Vagina (tissue), 2 donors: ENCODE measurements at regions not wholly inside any gene's neighbourhood (a gene's known extent, or its start where the extent isn't known, plus 50 kb on each side); places are given as distances from the start of the nearest gene placed in this dataset.

ENCODE experiments used
- DNase-seq, 2 donors: peaks; one replicate each; pipeline ENCODE4 v3.0.0-alpha.2; 2017; ENCODE audit errors: extremely low spot score in 2 of 2
- H3K27ac ChIP-seq: fragments of 200-600 bp; sonication (generic); one replicate; pipeline ENCODE4 v1.5.1; 2019
- H3K27me3 ChIP-seq: fragments of 200-600 bp; sonication (generic); one replicate; pipeline ENCODE4 v1.5.1; 2019
- H3K36me3 ChIP-seq, 2 donors: fragments of 200-600 bp; sonication (generic); one replicate each; pipeline ENCODE4 v1.5.1; 2017 to 2019
- H3K4me1 ChIP-seq: fragments of 200-600 bp; sonication (generic); one replicate; pipeline ENCODE4 v1.5.1; 2019
- H3K4me3 ChIP-seq, 2 donors: fragments of 200-600 bp; sonication (generic); 1 replicate in 1 of 2; 2 replicates in 1 of 2; pipeline ENCODE4 v1.5.1; 2016 to 2019
- H3K9me3 ChIP-seq: fragments of 200-600 bp; sonication (generic); one replicate; pipeline ENCODE4 v1.5.1; 2019
- POLR2A ChIP-seq, 2 donors: fragments of 450-650 bp; IDR thresholded peaks; one replicate each; pipeline ENCODE4 v1.6.1; 2017; ENCODE audit warnings: antibody characterized with exemption in 2 of 2, mild to moderate bottlenecking in 2 of 2, moderate library complexity in 2 of 2
- POLR2AphosphoS5 ChIP-seq, 2 donors: sonication (generic); formaldehyde crosslinking; IDR thresholded peaks; one replicate each; pipeline ENCODE4 v1.9.0; 2017; ENCODE audit warnings: antibody characterized with exemption in 2 of 2, mild to moderate bottlenecking in 2 of 2, low read depth in 1 of 2; ENCODE audit not compliant: insufficient read depth in 1 of 2
- intact Hi-C: fragments of 100-400 bp; cut with DNase I; formaldehyde crosslinking; loops from one replicate; pipeline ENCODE4 v1.15.1; 2023
- TF ChIP-seq, protein P1 (sequence below), 3 experiments: fragments of 450-650 bp in 2 of 3; fragments of 200-600 bp in 1 of 3; sonication (generic) in 1 of 3; IDR thresholded peaks; one replicate each; pipeline ENCODE4 v1.5.1; 2017 to 2019; ENCODE audit warnings: antibody characterized with exemption in 3 of 3, mild to moderate bottlenecking in 2 of 3, moderate library complexity in 2 of 3

DNA sequence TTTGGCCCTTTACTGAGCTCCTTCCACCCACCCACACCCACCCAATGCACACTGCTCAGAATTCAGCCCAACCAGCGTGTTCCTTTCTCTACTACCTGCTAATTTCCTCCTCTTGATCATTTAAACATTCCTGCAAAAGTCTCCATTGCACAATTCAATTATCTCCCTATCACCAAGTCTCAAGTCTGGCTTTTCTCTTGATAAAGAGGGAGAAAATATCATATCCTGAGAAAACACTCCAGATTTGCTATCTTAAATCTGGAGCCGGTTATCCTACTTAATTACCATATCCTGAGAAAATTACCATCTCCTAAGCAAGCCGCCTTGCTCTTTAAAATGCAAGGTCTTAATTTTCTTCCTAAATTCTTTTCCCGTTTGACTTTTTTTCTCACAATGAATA, 505.5 kb downstream of the XPNPEP1 start:
- no peak overlapping the region for H3K4me3 ChIP-seq
- no peaks in the 10 kb centered on the region for H3K4me1 ChIP-seq
- H3K36me3 ChIP-seq, result no peaks in the 10 kb centered on the region
- H3K27me3 ChIP-seq, result no peaks in the 10 kb centered on the region
- H3K27ac ChIP-seq, result no peak overlapping the region
- no peak for DNase-seq
- H3K9me3 ChIP-seq, result no peaks in the 10 kb centered on the region
- intact Hi-C loops, result no loop called here
- no peak for TF ChIP-seq POLR2A (IDR thresholded peaks at IDR 0.05)
- TF ChIP-seq, protein P1, sequence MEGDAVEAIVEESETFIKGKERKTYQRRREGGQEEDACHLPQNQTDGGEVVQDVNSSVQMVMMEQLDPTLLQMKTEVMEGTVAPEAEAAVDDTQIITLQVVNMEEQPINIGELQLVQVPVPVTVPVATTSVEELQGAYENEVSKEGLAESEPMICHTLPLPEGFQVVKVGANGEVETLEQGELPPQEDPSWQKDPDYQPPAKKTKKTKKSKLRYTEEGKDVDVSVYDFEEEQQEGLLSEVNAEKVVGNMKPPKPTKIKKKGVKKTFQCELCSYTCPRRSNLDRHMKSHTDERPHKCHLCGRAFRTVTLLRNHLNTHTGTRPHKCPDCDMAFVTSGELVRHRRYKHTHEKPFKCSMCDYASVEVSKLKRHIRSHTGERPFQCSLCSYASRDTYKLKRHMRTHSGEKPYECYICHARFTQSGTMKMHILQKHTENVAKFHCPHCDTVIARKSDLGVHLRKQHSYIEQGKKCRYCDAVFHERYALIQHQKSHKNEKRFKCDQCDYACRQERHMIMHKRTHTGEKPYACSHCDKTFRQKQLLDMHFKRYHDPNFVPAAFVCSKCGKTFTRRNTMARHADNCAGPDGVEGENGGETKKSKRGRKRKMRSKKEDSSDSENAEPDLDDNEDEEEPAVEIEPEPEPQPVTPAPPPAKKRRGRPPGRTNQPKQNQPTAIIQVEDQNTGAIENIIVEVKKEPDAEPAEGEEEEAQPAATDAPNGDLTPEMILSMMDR (IDR thresholded peaks at IDR 0.05), result no peak
- TF ChIP-seq POLR2AphosphoS5 (IDR thresholded peaks at IDR 0.05; ENCODE audit: insufficient read depth in 1 of 2, low read depth in 1 of 2), result no peak

DNA sequence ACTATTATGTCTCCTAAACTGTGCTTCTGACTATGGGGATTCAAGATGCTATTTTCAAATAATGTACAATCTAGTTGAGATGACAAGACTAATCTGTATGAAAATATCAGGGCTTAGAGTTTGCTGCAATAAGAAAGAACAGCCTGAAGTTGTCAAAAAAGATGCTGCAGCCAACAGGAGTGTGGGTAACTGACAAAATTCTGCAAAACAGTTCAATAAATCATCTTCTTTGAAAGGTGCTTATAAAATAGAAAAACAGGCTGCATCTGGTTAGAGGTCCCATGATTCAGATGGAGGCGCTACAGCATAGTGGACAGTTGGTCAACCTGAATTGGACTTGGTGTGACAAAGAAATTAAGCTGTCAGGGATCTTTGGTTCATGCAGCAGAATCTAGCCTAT, 511.0 kb downstream of the XPNPEP1 start:
- intact Hi-C loops, result no loop called here
- Histone ChIP-seq H3K27me3 (no peaks in the 10 kb centered on the region), H3K27ac (no peak overlapping the region), H3K4me1 (no peaks in the 10 kb centered on the region), H3K9me3 (no peaks in the 10 kb centered on the region), H3K36me3 (no peaks in the 10 kb centered on the region), H3K4me3 (no peak overlapping the region)
- TF ChIP-seq POLR2AphosphoS5 (IDR thresholded peaks at IDR 0.05; ENCODE audit: insufficient read depth in 1 of 2, low read depth in 1 of 2) (no peak), POLR2A (IDR thresholded peaks at IDR 0.05) (no peak)
- TF ChIP-seq, protein P1 (IDR thresholded peaks at IDR 0.05), result no peak
- DNase-seq, result no peak

DNA sequence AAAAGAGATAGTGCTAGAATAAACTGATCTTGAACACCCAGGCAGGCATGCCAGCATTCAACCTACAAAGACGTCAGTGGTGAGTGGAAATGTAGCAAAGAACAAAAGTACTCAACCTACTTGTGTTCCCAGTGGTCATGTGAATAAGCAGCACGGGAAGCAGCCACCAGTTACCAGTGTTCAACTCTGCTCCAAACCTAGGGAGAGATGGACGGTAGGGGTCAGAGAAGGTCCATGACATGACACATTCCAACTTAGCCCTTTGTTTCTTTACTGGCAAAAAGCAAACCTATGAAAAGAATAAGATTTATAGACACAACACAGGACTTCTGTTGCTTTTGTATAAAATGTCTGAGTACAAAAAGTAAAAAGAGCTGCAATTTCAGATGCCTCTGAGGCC, 511.4 kb downstream of the XPNPEP1 start:
- H3K27ac ChIP-seq, result no peak overlapping the region
- intact Hi-C loops, result no loop called here
- no peak overlapping the region for H3K4me3 ChIP-seq
- no peaks in the 10 kb centered on the region for H3K36me3 ChIP-seq
- no peaks in the 10 kb centered on the region for H3K27me3 ChIP-seq
- no peak for DNase-seq
- H3K9me3 ChIP-seq, result no peaks in the 10 kb centered on the region
- TF ChIP-seq, protein P1 (IDR thresholded peaks at IDR 0.05), result no peak
- TF ChIP-seq POLR2AphosphoS5 (IDR thresholded peaks at IDR 0.05; ENCODE audit: insufficient read depth in 1 of 2, low read depth in 1 of 2), result no peak
- no peaks in the 10 kb centered on the region for H3K4me1 ChIP-seq

DNA sequence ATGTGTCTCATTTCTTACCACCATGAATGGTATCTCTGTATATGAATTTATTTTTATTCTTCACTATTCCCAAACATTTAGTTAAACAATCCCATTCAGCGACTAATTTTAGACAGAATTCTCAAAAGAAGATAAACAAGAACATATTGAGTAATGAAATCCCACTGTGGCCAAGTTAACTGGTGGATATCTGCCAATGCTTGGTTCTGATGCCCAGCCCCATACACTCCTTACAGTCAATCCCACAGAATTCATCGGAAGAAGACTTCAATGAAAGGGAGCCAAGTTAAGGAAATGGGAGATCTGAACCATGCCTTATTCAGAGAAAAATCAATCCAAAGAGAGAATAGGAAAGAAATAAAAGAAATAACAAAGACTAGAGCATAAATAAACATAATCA, 518.0 kb downstream of the XPNPEP1 start:
- no peak overlapping the region for H3K27ac ChIP-seq
- DNase-seq, result no peak
- intact Hi-C loops, result no loop called here
- H3K4me3 ChIP-seq, result no peak overlapping the region
- no peaks in the 10 kb centered on the region for H3K4me1 ChIP-seq
- H3K36me3 ChIP-seq, result no peaks in the 10 kb centered on the region
- no peaks in the 10 kb centered on the region for H3K27me3 ChIP-seq
- H3K9me3 ChIP-seq, result no peaks in the 10 kb centered on the region
- TF ChIP-seq POLR2AphosphoS5 (IDR thresholded peaks at IDR 0.05; ENCODE audit: insufficient read depth in 1 of 2, low read depth in 1 of 2) (no peak), POLR2A (IDR thresholded peaks at IDR 0.05) (no peak)
- TF ChIP-seq, protein P1 (IDR thresholded peaks at IDR 0.05), result no peak

DNA sequence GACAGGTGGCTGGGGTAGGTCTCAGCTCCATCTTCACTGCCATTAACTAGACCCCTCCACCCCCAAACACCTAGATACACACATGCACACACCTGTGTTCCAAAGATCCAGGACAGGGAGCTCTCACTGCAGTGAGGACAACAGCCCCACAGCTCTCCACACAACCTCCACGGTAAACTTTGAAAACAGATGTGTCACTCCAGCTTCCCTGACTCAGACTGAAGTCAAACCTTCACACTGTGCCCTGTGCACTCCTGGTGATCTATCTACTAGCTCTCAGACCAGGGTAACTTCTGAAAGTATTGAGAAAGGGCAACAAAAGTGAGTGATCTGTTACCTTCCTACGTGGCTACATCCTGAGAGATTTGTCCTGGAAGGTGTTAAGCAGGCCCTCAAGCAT, 519.8 kb downstream of the XPNPEP1 start:
- TF ChIP-seq POLR2A (IDR thresholded peaks at IDR 0.05) (no peak), POLR2AphosphoS5 (IDR thresholded peaks at IDR 0.05; ENCODE audit: insufficient read depth in 1 of 2, low read depth in 1 of 2) (no peak)
- TF ChIP-seq, protein P1 (IDR thresholded peaks at IDR 0.05), result no peak
- no peak for DNase-seq
- no peak overlapping the region for H3K27ac ChIP-seq
- H3K4me1 ChIP-seq, result no peaks in the 10 kb centered on the region
- H3K27me3 ChIP-seq, result no peaks in the 10 kb centered on the region
- H3K4me3 ChIP-seq, result no peak overlapping the region
- intact Hi-C loops, result no loop called here
- no peaks in the 10 kb centered on the region for H3K9me3 ChIP-seq
- no peaks in the 10 kb centered on the region for H3K36me3 ChIP-seq
